ENCODE measurements at regions not wholly inside any gene's neighbourhood (a gene's known extent, or its start where the extent isn't known, plus 50 kb on each side); places are given as distances from the start of the nearest gene placed in this dataset.

GRCh38 chr9:126093771-126094170, 232.9 kb upstream of the MVB12B start:
- H3K36me3 ChIP-seq = no peaks in the 10 kb centered on the region
- DNase-seq (no peak), ATAC-seq (no peak)
- intact Hi-C loops (cut with DNase I) = no loop called here
- H3K4me3 ChIP-seq = no peak overlapping the region
- TF ChIP-seq POLR2A (IDR thresholded peaks at IDR 0.05) (no peak), CTCF (IDR thresholded peaks at IDR 0.05) (no peak)
- no peak overlapping the region for H3K27ac ChIP-seq
- 64 to 79% (median 69%) methylated on average over 9 of the region's 9 CpGs for WGBS, 4 donors
- peaks cover 0 to 3% (median 0%) of the 10 kb centered on the region in 12 donors for H3K9me3 ChIP-seq
- H3K4me1 ChIP-seq = no peaks in the 10 kb centered on the region
- H3K27me3 ChIP-seq = no peaks in the 10 kb centered on the region

- 83 to 86% (median 84%) methylated on average over 16 of the region's 16 CpGs for WGBS, 4 donors
- TF ChIP-seq CTCF (IDR thresholded peaks at IDR 0.05) (no peak), POLR2A (IDR thresholded peaks at IDR 0.05) (no peak)
- no peaks in the 10 kb centered on the region for H3K36me3 ChIP-seq
- ATAC-seq (no peak), DNase-seq (no peak)
- intact Hi-C loops (cut with DNase I) = no loop called here
- H3K4me1 ChIP-seq = no peaks in the 10 kb centered on the region
- no peak overlapping the region for H3K4me3 ChIP-seq
- no peaks in the 10 kb centered on the region for H3K27me3 ChIP-seq
- no peak overlapping the region for H3K27ac ChIP-seq
- peaks cover 0 to 9% (median 0%) of the 10 kb centered on the region in 12 donors for H3K9me3 ChIP-seq
Measured at GRCh38 chr9:126095546-126096190, 231.0 kb upstream of the MVB12B start.

GRCh38 chr9:126096340-126096739, 230.3 kb upstream of the MVB12B start:
- intact Hi-C loops (cut with DNase I) = no loop called here
- Histone ChIP-seq H3K4me3 (no peak overlapping the region), H3K4me1 (no peaks in the 10 kb centered on the region), H3K27ac (no peak overlapping the region), H3K9me3 (peaks cover 0 to 9% (median 0%) of the 10 kb centered on the region in 12 donors), H3K36me3 (no peaks in the 10 kb centered on the region), H3K27me3 (no peaks in the 10 kb centered on the region)
- DNase-seq = no peak
- no peak for ATAC-seq
- TF ChIP-seq POLR2A (IDR thresholded peaks at IDR 0.05) (no peak), CTCF (IDR thresholded peaks at IDR 0.05) (no peak)
- 76 to 80% (median 79%) methylated on average over 7 of the region's 7 CpGs for WGBS, 4 donors

- WGBS, 4 donors = 66 to 72% (median 71%) methylated on average over 6 of the region's 6 CpGs
- no peak overlapping the region for H3K27ac ChIP-seq
- peak in 1 of 4 donors; percentile 47 for ATAC-seq
- no peaks in the 10 kb centered on the region for H3K4me1 ChIP-seq
- H3K9me3 ChIP-seq = peaks cover 0 to 9% (median 0%) of the 10 kb centered on the region in 12 donors
- DNase-seq = peak in 1 of 5 donors; percentile 14
- H3K27me3 ChIP-seq = no peaks in the 10 kb centered on the region
- no peak overlapping the region for H3K4me3 ChIP-seq
- H3K36me3 ChIP-seq = no peaks in the 10 kb centered on the region
- intact Hi-C loops (cut with DNase I) = no loop called here
- TF ChIP-seq CTCF (IDR thresholded peaks at IDR 0.05) = no peak
- TF ChIP-seq POLR2A (IDR thresholded peaks at IDR 0.05) = no peak
Measured at GRCh38 chr9:126097679-126098078, 228.9 kb upstream of the MVB12B start.
